WTC11 (cell line): ENCODE measurements at regions not wholly inside any gene's neighbourhood (a gene's known extent, or its start where the extent isn't known, plus 50 kb on each side); places are given as distances from the start of the nearest gene placed in this dataset.

Experiments used
- ZNF219 ChIP-seq: sonication (generic); formaldehyde crosslinking; IDR thresholded peaks from 2 replicates; pipeline ENCODE4 v1.8.0; 2023; ENCODE audit warnings: missing genetic modification reagents, mild to moderate bottlenecking, borderline replicate concordance
- ZNF512 ChIP-seq: sonication (generic); formaldehyde crosslinking; IDR thresholded peaks from 2 replicates; pipeline ENCODE4 v1.8.1; 2022; ENCODE audit warnings: missing genetic modification reagents, borderline replicate concordance

DNA sequence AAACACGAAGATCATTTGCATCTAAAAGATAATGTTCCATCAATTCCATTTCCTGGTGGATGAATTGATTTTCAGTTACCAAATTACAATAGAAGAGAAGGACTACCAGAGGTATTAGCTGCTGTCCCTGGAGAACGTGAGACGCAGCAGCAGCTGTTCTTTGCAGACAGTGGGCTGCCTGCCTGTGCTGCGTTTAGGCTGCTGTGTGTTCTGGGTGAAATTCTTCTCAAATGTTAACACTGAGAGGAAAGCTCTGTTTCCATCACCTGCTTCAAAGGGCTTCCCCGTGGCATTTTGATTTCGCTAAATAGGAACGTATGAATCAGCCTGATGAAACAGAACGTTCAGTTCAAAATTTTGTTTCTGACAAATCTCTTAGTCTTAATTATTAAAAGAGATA, 362.2 kb downstream of the C6orf118 start:
- TF ChIP-seq ZNF512 (CRISPR knock-in tag), result no peak
- no peak for TF ChIP-seq ZNF219 (CRISPR knock-in tag)
